Middle frontal gyrus (tissue), 1 donor: ENCODE measurements at regions not wholly inside any gene's neighbourhood (a gene's known extent, or its start where the extent isn't known, plus 50 kb on each side); places are given as distances from the start of the nearest gene placed in this dataset.

Experiments
- DNase-seq: peaks from one replicate; pipeline ENCODE4 v3.0.0-alpha.2; 2015; ENCODE audit warnings: low spot score; ENCODE audit errors: extremely low spot score

- no peak for DNase-seq
Observed at GRCh38 chr5:93070938-93071337, 510.1 kb downstream of the NR2F1-AS1 start.

- DNase-seq: no peak
Observed at GRCh38 chr5:93069276-93069675, 511.7 kb downstream of the NR2F1-AS1 start.

GRCh38 chr5:93062548-93062947, 518.5 kb downstream of the NR2F1-AS1 start:
- DNase-seq: no peak

DNA sequence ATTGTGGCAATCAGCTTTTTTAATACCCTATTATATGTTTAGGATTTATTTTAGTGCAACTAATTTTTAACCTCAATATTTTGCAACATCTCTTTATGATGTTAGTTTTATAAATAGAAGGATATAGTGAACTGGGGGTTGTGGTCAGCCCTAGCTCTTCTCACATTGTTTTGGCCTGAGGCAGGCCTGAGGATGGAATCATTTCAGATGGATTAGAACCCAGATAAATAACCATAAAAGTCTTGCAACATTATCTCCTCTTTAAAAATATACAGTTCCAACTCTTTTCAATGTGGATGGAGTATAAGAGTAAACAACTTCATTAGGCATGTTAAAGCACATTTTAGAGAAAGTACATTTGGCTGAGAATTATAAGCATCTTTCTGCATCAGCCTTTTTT, 522.7 kb downstream of the NR2F1-AS1 start:
- no peak for DNase-seq

DNA sequence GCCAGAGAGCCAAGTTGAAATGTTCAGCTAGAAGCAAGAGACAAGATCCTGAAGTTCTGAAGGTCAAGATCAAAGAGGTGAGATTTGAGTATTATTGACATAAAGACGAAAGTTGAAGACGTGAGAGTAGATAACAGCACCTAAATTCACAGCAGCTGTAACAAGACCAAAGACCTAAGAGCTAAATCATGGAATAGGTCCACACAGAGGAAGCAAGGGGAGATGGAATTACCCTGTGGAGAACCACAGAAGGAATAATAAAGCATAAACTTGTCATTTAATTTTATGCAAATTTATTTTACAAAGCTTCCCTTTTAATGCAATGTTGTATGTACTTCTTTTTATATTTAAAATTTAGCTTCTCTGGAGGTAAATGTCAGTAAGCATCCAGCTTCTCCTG, 523.7 kb downstream of the NR2F1-AS1 start:
- DNase-seq: no peak

DNA sequence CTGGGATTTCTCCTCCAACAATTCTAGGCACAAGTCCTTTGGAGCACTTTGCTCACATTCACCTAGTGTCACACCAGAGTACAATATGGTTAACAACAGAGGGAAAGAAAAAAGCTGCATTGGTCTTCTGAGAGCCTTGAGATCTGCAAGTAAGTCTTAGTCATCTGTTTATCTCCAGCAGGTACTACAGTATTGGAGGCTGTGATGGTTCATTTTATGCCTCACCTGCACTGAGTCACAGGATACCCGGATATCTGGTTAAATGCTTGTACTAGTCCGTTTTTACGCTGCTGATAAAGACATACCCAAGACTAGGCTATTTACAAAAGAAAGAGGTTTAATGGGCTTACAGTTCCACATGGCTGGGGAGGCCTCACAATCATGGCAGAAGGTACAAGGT, 525.0 kb downstream of the NR2F1-AS1 start:
- DNase-seq: no peak

- DNase-seq: no peak
Observed at GRCh38 chr5:93055561-93055960, 525.5 kb downstream of the NR2F1-AS1 start.

- no peak for DNase-seq
Observed at GRCh38 chr5:93054424-93055163, 526.4 kb downstream of the NR2F1-AS1 start.

- DNase-seq: no peak
Observed at GRCh38 chr5:93053825-93054224, 527.2 kb downstream of the NR2F1-AS1 start.

GRCh38 chr5:93048858-93049257, 532.2 kb downstream of the NR2F1-AS1 start:
- DNase-seq: no peak

DNA sequence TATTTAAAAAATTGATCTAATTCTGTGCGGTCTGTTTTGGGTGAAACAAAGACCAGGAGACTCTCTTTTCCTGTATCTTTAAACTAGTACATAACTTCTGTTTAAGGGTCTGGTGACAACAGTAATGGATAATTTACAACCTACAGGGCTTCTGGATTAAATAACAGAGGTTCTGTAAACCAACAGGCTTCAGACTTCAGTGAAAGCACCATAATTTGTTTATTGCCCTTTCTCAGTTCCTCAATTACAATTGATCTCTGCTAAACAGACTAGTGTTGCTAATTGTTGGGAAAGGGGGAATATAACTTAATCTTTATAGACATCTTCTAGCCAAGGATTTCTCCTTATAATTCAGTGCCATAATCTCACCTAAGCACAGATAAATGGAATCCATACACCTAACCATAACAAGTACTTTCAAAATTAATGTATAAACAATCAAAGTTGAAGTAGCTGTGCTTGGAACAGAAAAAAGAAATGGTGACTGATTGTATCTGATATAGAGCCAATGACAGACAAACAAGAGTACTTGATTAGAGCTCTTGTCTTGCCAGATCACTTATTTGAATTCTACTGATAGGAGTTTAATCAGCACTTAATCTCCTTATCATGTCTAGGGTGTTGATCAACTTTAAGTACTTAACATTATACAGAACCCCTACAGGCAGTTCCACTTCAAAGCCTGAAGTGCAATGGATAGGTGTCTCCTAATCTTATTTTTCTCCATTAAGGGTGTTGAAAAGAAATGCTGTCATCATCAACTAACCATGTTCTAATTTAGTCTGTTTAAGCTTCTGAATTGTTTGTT, 536.0 kb downstream of the NR2F1-AS1 start:
- no peak for DNase-seq

DNA sequence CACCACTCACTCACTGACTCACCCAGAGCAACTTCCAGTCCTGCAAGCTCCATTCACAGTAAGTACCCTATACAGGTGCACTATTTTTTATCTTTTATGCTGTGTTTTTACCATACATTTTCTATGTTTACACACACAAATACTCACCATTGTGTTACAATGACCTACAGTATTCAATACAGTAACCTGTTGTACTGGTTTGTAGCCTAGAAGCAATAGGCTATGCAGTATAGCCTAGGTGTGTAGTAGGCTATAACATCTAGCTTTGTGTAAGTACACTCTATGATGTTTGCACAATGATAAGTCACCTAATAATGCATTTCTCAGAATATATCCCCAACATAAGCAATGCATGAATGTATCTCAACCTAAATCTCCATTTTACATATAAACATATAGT, 541.1 kb downstream of the NR2F1-AS1 start:
- DNase-seq: no peak

DNA sequence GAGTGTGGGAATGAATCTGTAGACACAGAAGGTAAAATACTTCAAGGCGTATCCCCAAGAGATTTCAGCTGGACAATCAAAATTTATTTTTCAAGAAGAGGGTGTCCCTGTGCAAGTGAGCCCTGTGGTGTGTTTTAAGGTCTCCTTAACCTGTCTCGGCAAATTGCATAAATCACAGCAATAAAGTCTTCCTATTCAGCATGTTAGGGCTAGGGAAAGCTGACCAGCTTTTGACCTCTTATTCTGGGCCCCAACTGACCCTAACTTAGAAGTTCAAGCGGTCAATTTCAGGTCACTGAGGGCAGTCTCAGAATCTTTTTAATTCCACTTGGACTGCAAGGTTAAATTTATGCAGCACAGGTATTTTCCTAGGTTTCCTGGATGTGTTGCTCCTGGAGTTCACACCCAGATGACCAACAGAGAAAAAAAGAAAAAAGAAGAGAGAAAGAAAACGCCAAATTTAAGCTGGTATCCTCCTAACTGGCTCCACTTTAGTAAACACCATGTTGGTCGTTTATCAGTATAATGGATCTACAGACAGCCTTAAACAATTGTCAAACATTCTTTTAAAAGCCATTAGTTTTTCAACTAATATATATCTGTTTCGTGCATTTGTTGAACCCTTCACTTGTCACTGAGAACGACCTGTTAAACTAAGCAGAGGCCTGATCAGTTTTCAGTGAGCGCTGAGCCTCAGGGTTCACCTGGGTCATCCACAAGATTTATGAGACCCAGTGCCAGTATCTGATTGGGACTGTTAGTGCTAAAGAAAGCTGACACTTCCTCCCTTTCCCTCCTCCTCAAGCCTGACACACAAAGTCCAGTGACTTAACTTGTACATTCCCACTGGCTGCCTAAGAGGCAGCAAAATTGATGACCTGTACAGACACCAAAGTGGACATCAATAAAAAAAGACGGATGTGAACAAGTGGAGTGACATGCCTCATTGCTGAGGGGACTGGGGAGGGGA, 546.1 kb downstream of the NR2F1-AS1 start:
- no peak for DNase-seq

DNA sequence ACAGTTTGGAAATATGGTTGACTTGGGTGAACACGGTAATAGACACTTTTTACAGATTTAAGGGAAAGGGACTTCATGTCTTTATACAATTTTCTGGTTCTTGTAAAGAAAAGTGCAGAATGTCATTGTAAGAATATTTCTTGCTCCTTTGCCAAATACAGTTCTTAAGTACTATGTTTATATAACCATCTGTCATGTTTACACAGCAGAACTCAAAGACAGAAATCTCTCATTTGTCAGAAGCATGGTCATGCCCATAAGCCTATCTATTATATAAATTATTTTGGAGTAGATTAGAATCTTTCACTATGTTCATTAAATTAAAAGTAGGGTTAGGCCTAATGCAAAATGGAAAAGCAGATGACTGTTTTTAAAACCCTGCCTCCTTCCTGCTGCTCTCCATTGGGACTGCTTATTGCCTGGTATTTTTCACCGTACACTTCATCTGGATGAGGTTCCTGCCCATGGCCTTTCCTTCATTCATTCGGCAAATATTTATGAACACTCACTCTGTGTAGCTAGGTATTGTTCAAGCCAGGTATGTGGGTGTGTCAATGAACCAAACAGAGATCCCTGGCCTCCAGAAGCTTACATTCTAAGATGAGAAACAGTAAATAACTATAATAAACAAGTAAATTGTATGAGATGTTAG, 558.1 kb downstream of the NR2F1-AS1 start:
- no peak for DNase-seq

DNA sequence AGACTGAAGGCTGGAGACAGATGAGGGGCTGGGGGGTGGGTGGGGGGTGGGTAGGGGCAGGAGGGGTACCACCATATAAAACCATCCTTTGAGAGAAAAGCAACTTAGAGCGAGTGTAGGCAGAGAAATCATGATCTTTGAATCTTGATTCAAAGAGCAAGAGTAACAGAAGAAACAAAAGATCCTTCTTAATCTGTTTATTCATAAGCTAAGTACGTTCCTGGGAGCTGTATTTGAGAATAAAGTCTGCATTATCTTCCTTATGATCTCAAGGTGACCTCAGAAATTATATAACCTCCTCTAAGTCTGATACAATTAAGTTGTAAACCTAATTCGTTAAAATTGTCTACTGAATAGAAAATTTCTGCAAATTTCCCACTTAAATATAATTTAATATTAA, 558.8 kb downstream of the NR2F1-AS1 start:
- DNase-seq: no peak

DNA sequence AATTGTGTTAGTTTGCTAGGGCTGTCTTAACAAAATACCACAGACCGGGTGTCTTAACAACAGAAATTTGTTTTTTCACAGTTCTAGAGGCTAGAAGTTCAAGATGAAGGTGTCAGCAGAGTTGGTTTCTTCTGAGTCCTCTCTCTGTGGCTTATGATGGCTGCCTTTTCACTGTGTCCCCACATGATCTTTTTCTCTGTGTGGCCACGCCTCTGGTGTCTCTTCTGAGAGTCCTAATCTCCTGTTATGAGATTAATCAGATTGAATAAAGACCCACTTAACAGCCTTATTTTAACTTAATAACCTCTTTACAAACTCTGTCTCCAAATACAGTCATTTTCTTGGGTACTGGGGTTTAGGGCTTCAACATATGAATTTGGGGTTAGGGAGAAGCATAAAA, 561.1 kb downstream of the NR2F1-AS1 start:
- DNase-seq: no peak

DNA sequence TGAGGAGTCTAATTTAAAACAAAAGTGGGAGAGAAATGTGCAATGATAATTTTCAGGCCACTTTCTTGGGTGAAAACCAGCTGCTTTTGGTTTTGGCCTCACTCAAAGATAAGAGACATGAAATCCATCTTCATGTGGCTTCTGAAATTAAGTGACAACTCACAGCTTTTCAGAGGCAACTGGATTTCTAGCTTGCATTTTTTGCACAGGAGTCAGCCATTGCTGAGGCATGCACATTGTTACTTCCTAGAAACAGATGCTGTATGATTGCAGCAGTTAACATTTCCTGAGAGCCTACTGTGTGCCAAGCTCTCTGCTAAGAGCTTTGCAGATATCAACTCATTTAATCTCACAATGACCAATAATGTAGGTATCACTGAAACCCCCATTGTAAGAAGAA, 562.6 kb downstream of the NR2F1-AS1 start:
- DNase-seq: no peak

DNA sequence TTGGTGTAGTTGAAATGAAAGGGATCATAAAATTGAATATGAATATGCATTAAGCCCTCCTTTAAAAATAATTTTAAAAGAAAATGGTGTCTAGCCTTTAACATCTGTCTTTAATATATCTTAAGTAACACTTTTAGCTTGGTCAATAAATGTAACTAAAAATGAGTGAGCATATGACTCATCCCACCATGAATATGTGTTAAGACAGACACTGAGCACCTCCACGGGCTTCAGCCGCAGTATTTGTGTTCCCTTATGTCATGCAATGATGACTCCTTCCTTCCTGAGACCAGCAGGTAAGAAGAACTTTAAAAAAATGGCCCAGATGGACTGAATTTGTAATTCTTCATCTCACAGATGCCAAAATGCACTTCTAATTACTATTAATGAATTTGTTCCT, 563.2 kb downstream of the NR2F1-AS1 start:
- no peak for DNase-seq

DNA sequence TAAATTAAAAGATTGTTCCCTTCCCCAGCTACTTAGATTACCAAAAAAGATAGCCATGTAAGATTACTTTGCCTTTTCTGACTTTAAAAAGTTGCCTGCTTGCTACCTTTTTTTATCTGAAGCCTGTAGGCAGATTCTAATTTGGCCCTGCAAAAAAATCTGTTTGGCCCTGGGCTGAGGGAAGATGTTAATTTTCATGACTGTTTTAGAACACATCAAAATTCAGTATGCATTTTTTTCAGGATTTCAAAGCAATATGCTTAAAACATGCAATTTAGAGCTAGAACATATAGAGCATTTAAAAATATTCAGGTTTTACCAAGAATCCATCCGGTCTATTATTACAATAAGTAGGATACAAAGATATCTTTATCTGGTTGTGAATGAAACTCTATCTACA, 563.6 kb downstream of the NR2F1-AS1 start:
- DNase-seq: peak; percentile 25

- DNase-seq: no peak
Observed at GRCh38 chr5:93010616-93011015, 570.4 kb downstream of the NR2F1-AS1 start.

- no peak for DNase-seq
Observed at GRCh38 chr5:93010037-93010436, 571.0 kb downstream of the NR2F1-AS1 start.
